ENCODE measurements at regions not wholly inside any gene's neighbourhood (a gene's known extent, or its start where the extent isn't known, plus 50 kb on each side); places are given as distances from the start of the nearest gene placed in this dataset.

- Histone ChIP-seq H3K27me3 (ENCODE audit: insufficient read depth, low read length) (no peaks in the 10 kb centered on the region), H3K9me2 (ENCODE audit: insufficient read depth) (no peaks in the 10 kb centered on the region), H3K27ac (ENCODE audit: low read depth, low read length) (no peak overlapping the region), H4K20me1 (ENCODE audit: insufficient read depth) (no peaks in the 10 kb centered on the region), H3K79me2 (ENCODE audit: insufficient read depth, low read length) (no peaks in the 10 kb centered on the region), H3K4me2 (ENCODE audit: low read length) (no peak overlapping the region), H2AFZ (ENCODE audit: low read depth, low read length, poor library complexity, severe bottlenecking) (no peak overlapping the region), H3K36me3 (ENCODE audit: control insufficient read depth in 1 of 2, insufficient read depth in 2 of 2, low read length in 2 of 2) (no peaks in the 10 kb centered on the region), H3K9ac (ENCODE audit: low read length) (no peak overlapping the region), H3K4me3 (replicated peaks in 1 of 2; ENCODE audit: low read depth in 1 of 2, low read length in 2 of 2) (no peak overlapping the region), H3K9me3 (ENCODE audit: control insufficient read depth in 1 of 2, insufficient read depth in 1 of 2, low read depth in 1 of 2, low read length in 2 of 2) (peaks cover 0 to 23% of the 10 kb centered on the region in 2 experiments; a peak in 2 of 4 replicates), H3K4me1 (ENCODE audit: control insufficient read depth in 1 of 2, insufficient read depth in 2 of 2, low read length in 2 of 2) (no peaks in the 10 kb centered on the region)
- ChIA-PET RAD21 (ENCODE audit: low non-redundant PET in 1 of 2, low total read pairs in 2 of 2, uncharacterized antibody in 2 of 2, unreplicated experiment in 2 of 2) (no interaction called here), CTCF (no interaction called here), POLR2A (no interaction called here)
- DNase-seq (ENCODE audit: low read depth, low spot score) (no peak), ATAC-seq (no peak)
- intact Hi-C loops (cut with micrococcal nuclease) = no loop called here
- BruUV-seq (replicated peaks) = no TSS peak
- TF ChIP-seq SRF (IDR thresholded peaks at IDR 0.05; ENCODE audit: low read depth) = no peak
- TF ChIP-seq CBX3 (IDR thresholded peaks at IDR 0.05; ENCODE audit: low read depth) = no peak
- TF ChIP-seq SIN3A (IDR thresholded peaks at IDR 0.05; ENCODE audit: low read depth) = no peak
- no peak for TF ChIP-seq EZH2 (IDR thresholded peaks at IDR 0.05)
- no peak for TF ChIP-seq EZH2phosphoT487 (IDR thresholded peaks at IDR 0.05; ENCODE audit: borderline replicate concordance)
Observed at GRCh38 chr16:52073024-52073423, 473.9 kb downstream of the TOX3 start.

DNA sequence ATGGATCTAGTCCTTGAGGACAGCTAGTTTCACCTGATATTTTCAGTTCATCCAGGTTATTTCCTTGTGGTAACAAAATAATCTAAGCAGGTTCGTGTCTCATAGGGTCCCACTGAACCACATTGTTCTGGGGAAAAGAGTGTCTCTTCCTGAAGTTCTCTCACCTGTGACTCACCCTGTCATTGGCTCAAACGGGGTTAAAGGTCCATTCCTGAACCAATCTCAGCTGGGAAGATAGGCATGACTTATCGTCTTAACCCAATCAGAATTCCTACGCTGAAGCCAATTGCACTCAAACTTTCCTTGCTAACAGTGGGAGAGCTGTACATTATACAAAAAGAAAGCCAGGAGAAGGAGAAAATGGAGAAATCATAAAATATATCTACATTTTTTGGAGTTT is 475.8 kb downstream of the TOX3 start:
- H3K4me2 ChIP-seq (ENCODE audit: low read length) = no peak overlapping the region
- H3K27ac ChIP-seq (ENCODE audit: low read depth, low read length) = no peak overlapping the region
- ATAC-seq (no peak), DNase-seq (ENCODE audit: low read depth, low spot score) (no peak)
- H3K79me2 ChIP-seq (ENCODE audit: insufficient read depth, low read length) = no peaks in the 10 kb centered on the region
- H3K36me3 ChIP-seq (ENCODE audit: control insufficient read depth in 1 of 2, insufficient read depth in 2 of 2, low read length in 2 of 2) = no peaks in the 10 kb centered on the region
- ChIA-PET CTCF (no interaction called here), RAD21 (ENCODE audit: low non-redundant PET in 1 of 2, low total read pairs in 2 of 2, uncharacterized antibody in 2 of 2, unreplicated experiment in 2 of 2) (no interaction called here), POLR2A (no interaction called here)
- no peak overlapping the region for H3K4me3 ChIP-seq (replicated peaks in 1 of 2; ENCODE audit: low read depth in 1 of 2, low read length in 2 of 2)
- no TSS peak for BruUV-seq (replicated peaks)
- no peak overlapping the region for H2AFZ ChIP-seq (ENCODE audit: low read depth, low read length, poor library complexity, severe bottlenecking)
- H3K9ac ChIP-seq (ENCODE audit: low read length) = no peak overlapping the region
- no peaks in the 10 kb centered on the region for H3K9me2 ChIP-seq (ENCODE audit: insufficient read depth)
- H3K27me3 ChIP-seq (ENCODE audit: insufficient read depth, low read length) = no peaks in the 10 kb centered on the region
- no peaks in the 10 kb centered on the region for H3K4me1 ChIP-seq (ENCODE audit: control insufficient read depth in 1 of 2, insufficient read depth in 2 of 2, low read length in 2 of 2)
- H4K20me1 ChIP-seq (ENCODE audit: insufficient read depth) = no peaks in the 10 kb centered on the region
- peaks cover 0 to 23% of the 10 kb centered on the region in 2 experiments; a peak in 2 of 4 replicates for H3K9me3 ChIP-seq (ENCODE audit: control insufficient read depth in 1 of 2, insufficient read depth in 1 of 2, low read depth in 1 of 2, low read length in 2 of 2)
- intact Hi-C loops (cut with micrococcal nuclease) = no loop called here
- TF ChIP-seq ELF1 (IDR thresholded peaks at IDR 0.05; ENCODE audit: borderline replicate concordance, low read depth) (no peak), SP1 (IDR thresholded peaks at IDR 0.05; ENCODE audit: low read depth) (no peak), CEBPB (IDR thresholded peaks at IDR 0.05; ENCODE audit: low read depth) (no peak), RAD21 (IDR thresholded peaks at IDR 0.05; ENCODE audit: low read depth) (no peak), POLR2A (IDR thresholded peaks at IDR 0.05; ENCODE audit: borderline replicate concordance, extremely low read depth, insufficient read depth, insufficient read length) (no peak), ZFX (IDR thresholded peaks at IDR 0.05) (no peak), JUND (IDR thresholded peaks at IDR 0.05) (no peak), TCF7L2 (IDR thresholded peaks at IDR 0.05; ENCODE audit: borderline replicate concordance, extremely low read depth, insufficient read depth, insufficient read length) (no peak), EGR1 (IDR thresholded peaks at IDR 0.05; ENCODE audit: low read depth) (no peak), POLR2AphosphoS5 (IDR thresholded peaks at IDR 0.05; ENCODE audit: low read depth, low read length) (no peak), EZH2phosphoT487 (IDR thresholded peaks at IDR 0.05; ENCODE audit: borderline replicate concordance) (no peak), MAX (IDR thresholded peaks at IDR 0.05) (no peak), CBX3 (IDR thresholded peaks at IDR 0.05; ENCODE audit: low read depth) (no peak), SRF (IDR thresholded peaks at IDR 0.05; ENCODE audit: low read depth) (no peak)
- TF ChIP-seq, protein P1, sequence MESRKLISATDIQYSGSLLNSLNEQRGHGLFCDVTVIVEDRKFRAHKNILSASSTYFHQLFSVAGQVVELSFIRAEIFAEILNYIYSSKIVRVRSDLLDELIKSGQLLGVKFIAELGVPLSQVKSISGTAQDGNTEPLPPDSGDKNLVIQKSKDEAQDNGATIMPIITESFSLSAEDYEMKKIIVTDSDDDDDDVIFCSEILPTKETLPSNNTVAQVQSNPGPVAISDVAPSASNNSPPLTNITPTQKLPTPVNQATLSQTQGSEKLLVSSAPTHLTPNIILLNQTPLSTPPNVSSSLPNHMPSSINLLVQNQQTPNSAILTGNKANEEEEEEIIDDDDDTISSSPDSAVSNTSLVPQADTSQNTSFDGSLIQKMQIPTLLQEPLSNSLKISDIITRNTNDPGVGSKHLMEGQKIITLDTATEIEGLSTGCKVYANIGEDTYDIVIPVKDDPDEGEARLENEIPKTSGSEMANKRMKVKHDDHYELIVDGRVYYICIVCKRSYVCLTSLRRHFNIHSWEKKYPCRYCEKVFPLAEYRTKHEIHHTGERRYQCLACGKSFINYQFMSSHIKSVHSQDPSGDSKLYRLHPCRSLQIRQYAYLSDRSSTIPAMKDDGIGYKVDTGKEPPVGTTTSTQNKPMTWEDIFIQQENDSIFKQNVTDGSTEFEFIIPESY (IDR thresholded peaks at IDR 0.05; ENCODE audit: extremely low read depth, insufficient replicate concordance, low read length) = no peak
- TF ChIP-seq, protein P2, sequence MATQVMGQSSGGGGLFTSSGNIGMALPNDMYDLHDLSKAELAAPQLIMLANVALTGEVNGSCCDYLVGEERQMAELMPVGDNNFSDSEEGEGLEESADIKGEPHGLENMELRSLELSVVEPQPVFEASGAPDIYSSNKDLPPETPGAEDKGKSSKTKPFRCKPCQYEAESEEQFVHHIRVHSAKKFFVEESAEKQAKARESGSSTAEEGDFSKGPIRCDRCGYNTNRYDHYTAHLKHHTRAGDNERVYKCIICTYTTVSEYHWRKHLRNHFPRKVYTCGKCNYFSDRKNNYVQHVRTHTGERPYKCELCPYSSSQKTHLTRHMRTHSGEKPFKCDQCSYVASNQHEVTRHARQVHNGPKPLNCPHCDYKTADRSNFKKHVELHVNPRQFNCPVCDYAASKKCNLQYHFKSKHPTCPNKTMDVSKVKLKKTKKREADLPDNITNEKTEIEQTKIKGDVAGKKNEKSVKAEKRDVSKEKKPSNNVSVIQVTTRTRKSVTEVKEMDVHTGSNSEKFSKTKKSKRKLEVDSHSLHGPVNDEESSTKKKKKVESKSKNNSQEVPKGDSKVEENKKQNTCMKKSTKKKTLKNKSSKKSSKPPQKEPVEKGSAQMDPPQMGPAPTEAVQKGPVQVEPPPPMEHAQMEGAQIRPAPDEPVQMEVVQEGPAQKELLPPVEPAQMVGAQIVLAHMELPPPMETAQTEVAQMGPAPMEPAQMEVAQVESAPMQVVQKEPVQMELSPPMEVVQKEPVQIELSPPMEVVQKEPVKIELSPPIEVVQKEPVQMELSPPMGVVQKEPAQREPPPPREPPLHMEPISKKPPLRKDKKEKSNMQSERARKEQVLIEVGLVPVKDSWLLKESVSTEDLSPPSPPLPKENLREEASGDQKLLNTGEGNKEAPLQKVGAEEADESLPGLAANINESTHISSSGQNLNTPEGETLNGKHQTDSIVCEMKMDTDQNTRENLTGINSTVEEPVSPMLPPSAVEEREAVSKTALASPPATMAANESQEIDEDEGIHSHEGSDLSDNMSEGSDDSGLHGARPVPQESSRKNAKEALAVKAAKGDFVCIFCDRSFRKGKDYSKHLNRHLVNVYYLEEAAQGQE (IDR thresholded peaks at IDR 0.05; ENCODE audit: low read depth) = no peak
